Endothelial cell of umbilical vein (primary cell): ENCODE measurements at regions not wholly inside any gene's neighbourhood (a gene's known extent, or its start where the extent isn't known, plus 50 kb on each side); places are given as distances from the start of the nearest gene placed in this dataset.

Experiments
- CTCF ChIP-seq, 2 donors: IDR thresholded peaks; 1 replicate in 1 of 2; 2 replicates in 1 of 2; pipeline ENCODE4 v1.5.1; 2011; ENCODE audit warnings: low read length in 2 of 2, mild to moderate bottlenecking in 2 of 2, moderate library complexity in 2 of 2, control low read depth in 1 of 2, inconsistent platforms in 1 of 2, low read depth in 1 of 2; ENCODE audit not compliant: insufficient read depth in 1 of 2; ENCODE audit errors: extremely low read depth in 1 of 2
- EZH2 ChIP-seq: IDR thresholded peaks from 2 replicates; pipeline ENCODE4 v1.6.1; 2012; ENCODE audit warnings: borderline replicate concordance, low read depth, mild to moderate bottlenecking, moderate library complexity, low read length, inconsistent platforms; ENCODE audit not compliant: severe bottlenecking
- GATA2 ChIP-seq: IDR thresholded peaks from 2 replicates; pipeline ENCODE4 v1.7.0; 2011; ENCODE audit warnings: low read depth, mild to moderate bottlenecking, moderate library complexity, mixed read lengths, low read length; ENCODE audit not compliant: insufficient read length, insufficient read depth
- POLR2A ChIP-seq: IDR thresholded peaks from 2 replicates; pipeline ENCODE4 v1.6.1; 2012; ENCODE audit warnings: low read depth, mild to moderate bottlenecking, control low read depth, low read length
- POLR2AphosphoS5 ChIP-seq: IDR thresholded peaks from 2 replicates; pipeline ENCODE4 v1.6.1; 2012; ENCODE audit warnings: low read depth, mild to moderate bottlenecking, control low read depth, low read length, moderate library complexity; ENCODE audit not compliant: insufficient read depth
- TF ChIP-seq, protein P1 (sequence below): IDR thresholded peaks from 2 replicates; pipeline ENCODE4 v1.6.1; 2011; ENCODE audit not compliant: insufficient read depth, insufficient read length

DNA sequence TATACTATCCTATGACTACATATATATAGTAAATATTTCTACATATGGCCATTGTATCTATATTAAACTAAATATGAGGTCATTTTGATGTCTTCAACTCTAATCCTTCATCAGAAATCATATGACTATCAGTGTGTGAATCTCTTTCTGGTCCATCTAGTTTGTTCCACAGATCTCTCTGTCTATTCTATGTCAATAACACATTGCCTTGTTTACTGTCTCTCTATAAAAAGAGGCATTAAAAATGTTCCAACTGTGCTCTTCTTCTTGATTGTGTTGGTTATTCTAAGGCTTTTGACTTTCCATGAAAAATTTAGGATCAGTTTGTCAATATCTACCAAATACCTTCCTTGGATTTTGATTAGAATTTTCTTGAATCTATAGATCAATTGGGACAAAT, 338.3 kb upstream of the FSTL5 start:
- TF ChIP-seq CTCF (IDR thresholded peaks at IDR 0.05; ENCODE audit: extremely low read depth in 1 of 2, insufficient read depth in 1 of 2, low read depth in 1 of 2, low read length in 2 of 2) (no peak), EZH2 (no peak), GATA2 (no peak), POLR2AphosphoS5 (no peak), POLR2A (no peak)
- TF ChIP-seq, protein P1, sequence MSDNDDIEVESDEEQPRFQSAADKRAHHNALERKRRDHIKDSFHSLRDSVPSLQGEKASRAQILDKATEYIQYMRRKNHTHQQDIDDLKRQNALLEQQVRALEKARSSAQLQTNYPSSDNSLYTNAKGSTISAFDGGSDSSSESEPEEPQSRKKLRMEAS = no peak
